HG03565 (cell line): ENCODE measurements at regions not wholly inside any gene's neighbourhood (a gene's known extent, or its start where the extent isn't known, plus 50 kb on each side); places are given as distances from the start of the nearest gene placed in this dataset.
A peak's percentile ranks its signal among the peaks of the same experiment; 100 is the strongest.
"Not testable (repeated sequence)": the region's sequence is repeated elsewhere in the genome, so short reads cannot be mapped to it uniquely, and the experiment has no call there.

Source experiments
- ATAC-seq: cut with Tn5 transposase; IDR thresholded peaks from one replicate; pipeline ENCODE4 v1.9.1; 2021; ENCODE audit warnings: mild to moderate bottlenecking, moderate library complexity; ENCODE audit not compliant: unreplicated experiment

DNA sequence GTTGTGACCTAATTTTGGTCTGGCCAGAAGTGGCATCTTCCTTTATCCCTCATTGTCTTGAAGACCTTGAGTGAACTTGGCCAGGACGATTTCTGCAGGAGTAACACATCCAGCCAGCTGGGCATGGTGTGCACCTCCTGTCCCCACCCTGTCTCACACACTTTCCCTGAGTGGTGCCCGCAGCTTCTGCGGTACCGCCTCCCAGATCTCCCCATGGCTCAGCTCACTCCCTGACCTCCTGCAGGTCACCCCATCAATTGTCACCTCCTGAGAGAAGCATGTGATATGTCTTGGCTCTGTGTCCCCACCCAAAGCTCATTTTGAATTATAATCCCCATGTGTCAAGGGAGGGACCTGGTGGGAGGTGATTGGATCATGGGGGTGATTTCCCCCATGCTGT lies 50.2 kb upstream of the TP53I11 start:
- no peak for ATAC-seq

DNA sequence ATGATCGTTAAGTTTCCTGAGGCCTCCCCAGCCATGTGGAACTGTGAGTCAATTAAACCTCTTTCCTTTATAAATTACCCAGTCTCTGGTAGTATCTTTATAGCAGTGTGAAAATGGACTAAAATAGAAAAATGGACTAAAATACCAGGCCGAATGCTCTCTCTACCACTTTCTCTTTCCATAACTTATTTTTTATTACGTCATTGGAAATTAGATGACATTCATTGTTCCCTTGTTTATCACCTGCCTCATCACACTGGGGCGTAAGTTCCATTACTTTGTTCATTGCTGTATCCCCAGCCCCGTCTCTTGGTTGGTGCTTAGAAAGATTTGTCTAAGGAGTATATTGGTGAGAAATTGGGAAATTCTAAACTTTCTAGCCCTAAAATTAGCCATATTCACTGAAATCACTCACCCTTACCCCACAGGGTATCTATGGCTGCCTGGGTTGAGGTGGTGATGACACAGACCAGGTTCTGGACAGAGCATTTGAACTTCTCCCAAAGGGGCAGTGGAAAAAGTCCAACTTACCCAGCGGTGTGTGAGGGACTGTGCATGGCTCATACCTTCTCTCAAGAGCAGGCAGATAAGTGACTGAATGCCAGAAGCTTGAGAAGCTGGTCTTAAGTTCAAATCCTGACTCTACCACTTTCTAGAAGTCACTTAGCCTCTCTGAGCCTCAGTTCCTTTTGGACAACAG lies 50.9 kb upstream of the TP53I11 start:
- ATAC-seq: no peak

DNA sequence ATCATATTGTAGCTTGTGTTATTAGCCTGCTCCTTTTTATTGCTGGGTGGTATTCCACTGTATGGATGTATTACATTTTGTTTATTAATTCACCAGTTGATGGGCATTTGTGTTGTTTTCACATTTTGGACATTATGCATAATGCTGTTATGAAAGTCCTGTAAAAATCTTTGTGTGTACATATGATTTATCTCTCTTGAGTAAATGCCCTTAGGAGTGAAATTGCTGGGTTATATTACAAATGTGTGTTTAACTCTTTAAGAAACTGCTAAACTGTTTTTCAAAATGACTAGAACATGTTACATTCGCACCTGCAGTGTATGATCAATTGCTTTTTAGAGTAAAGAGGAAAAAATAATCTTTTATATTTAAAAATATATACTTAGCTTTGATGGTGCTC lies 54.4 kb upstream of the TP53I11 start:
- no peak for ATAC-seq

DNA sequence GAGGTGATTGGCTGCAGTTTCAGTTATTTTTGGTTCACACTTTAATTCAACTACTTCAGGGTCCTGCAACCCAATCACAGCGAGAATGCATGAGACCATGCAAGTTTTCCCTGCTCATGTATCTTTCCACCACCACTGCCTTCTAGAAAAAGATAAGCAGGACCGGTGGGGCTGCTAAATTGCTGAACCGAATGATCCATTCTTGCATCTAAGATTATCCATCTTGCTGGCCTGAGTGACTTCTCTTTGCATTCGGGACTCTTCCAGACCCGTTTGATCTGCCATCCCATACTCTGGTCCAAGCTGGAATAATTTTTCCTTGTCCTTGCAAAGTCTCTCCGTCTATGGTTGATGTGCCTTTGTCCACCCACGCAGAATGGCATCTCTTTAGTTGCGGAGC lies 56.3 kb upstream of the TP53I11 start:
- ATAC-seq: no peak

DNA sequence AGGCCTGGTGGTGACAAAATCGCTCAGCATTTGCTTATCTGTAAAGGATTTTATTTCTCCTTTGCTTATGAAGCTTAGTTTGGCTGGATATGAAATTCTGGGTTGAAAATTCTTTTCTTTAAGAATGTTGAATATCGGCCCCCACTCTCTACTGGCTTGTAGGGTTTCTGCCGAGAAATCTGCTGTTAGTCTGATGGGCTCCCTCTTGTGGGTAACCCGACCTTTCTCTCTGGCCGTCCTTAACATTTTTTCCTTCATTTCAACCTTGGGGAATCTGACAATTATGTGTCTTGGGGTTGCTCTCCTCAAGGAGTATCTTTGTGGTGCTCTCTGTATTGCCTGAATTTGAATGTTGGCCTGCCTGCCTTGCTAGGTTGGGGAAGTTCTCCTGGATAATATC lies 65.3 kb upstream of the TP53I11 start:
- ATAC-seq: not testable (repeated sequence)

DNA sequence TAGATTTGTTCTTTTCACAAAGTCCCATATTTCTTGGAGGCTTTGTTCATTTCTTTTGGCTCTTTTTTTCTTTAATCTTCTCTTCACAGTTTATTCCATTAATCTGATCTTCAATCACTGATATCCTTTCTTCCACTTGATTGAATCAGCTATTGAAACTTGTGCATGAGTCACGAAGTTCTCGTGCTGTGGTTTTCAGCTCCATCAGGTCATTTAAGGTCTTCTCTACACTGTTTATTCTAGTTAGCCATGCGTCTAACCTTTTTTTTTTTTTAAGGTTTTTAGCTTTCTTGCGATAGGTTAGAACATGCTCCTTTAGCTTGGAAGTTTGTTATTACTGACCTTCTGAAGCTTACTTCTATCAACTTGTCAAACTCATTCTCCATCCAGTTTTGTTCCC lies 65.8 kb upstream of the TP53I11 start:
- ATAC-seq: not testable (repeated sequence)

DNA sequence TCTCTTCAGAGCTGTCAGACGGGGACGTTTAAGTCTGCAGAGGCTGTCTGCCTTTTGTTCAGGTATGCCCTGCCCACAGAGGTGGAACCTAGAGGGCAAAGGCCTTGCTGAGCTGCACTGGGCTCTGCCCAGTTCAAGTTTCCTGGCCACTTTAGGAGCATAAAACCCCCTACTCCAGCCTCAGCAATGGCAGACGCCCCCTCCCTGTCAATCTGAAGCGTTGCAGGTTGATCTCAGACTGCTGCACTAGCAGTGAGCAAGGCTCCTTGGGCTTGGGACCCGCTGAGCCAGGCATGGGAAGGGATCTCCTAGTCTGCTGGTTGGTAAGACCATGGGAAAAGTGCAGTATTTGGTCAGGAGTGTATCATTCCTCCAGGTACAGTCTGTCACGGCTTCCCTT lies 66.6 kb upstream of the TP53I11 start:
- ATAC-seq: no peak

DNA sequence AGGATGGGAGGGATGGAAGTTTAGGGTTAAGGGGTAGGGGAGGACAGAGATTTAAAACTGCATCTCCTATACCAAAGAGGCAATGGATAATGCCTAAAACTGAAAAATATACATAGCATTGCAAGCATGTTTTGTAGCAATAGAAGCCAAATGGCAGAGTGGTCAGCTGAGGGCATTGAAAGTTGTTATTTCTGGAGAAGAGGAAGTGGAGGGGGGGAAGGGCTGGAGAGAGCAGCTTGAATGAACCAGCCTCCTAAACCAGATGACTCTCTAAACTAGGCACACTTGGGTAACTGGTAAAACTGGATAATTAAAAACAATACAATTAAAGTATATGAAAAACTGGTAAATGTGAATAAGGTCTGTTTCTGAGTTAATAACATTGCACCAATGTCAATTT lies 70.3 kb upstream of the TP53I11 start:
- no peak for ATAC-seq

DNA sequence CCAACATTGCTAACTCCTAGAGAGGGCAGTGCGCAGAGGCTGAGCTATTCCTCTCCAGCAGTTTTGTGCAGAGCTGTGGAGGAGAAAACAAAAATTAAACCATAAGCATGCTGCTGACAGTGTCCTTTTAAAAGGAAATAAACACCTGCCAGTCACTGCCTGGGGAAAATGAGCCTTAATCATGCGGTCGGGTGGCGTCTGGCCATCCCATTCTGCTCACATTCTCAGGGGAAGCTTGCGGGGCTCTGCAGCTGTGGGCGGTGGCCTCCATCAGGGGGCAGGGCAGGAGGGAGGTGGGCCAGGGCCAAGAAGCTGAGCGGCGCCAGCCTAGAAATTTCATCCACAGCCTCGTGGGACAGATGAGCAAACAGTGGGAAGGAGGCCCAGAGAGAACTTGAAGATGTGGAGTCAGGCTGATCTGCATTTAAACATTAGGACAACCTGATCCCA lies 71.0 kb upstream of the TP53I11 start:
- ATAC-seq: no peak

DNA sequence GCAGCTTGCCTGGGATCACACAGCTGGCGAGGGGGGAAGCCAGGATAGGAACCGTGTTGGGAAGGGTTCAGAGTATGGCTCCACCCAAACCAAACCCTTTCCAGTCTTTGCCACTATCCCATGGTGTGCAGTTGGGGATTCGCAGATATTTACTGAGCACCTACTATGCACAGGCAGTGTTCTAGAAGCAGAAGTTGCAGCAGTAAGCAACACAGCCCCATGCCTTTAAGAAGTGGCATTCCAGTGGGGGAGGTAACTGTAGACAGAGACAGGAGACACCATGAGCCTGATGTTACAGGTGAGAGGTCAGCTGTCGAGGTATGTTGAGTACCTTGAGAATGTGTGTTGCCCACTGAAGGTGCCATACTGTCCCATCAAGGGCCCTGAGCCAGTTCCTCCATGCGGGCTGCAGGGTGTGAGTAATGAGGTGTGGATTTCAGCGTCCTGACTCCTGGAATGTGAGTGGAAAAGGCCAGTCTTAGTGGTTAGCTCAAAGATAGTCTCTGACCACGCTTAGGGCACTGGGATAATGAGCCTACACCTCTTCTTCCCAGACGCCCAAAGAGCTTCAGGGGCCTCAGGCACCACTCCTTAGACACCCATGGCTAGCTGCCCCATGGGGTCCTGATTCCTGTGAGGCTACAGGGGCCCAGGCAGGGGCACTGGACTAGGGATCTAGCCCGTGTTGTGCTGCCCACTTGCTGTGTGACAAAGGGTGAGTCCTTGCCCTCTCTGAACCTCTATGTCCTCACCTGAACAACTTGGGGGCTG lies 71.8 kb upstream of the TP53I11 start:
- no peak for ATAC-seq

DNA sequence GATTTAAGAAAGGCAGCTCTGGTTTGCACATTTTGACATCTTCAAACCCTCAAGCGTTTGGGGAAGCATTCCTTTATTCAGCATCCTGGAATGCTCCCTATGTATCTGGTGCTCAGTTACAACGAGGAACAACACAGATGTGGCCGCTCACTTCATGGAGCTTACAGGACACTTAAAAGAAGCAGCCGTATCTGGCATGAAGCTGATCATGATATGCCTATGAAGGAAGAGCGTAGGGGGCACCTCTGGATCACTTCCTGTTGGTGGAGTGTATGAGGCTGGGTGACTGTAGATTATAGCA lies 72.3 kb upstream of the TP53I11 start:
- no peak for ATAC-seq

DNA sequence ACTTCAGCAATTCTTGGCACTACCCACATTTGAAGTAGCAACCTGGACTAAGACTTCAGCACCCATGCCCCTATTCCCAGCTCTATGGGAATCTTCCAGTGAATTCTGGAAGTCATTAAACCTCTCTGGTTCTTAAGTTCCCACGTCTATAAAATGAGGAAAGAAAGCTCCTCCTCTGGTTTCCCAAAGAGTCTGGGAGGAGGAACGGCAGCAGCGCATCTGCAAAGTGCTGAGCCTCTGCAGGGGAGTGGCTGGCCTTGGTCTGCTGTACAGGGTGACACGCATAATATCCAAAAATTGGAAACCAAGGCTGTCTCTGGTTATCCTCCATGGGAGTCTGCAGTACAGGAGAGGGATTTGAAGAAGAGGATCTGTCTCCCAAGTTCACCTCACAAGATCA lies 73.6 kb upstream of the TP53I11 start:
- no peak for ATAC-seq

DNA sequence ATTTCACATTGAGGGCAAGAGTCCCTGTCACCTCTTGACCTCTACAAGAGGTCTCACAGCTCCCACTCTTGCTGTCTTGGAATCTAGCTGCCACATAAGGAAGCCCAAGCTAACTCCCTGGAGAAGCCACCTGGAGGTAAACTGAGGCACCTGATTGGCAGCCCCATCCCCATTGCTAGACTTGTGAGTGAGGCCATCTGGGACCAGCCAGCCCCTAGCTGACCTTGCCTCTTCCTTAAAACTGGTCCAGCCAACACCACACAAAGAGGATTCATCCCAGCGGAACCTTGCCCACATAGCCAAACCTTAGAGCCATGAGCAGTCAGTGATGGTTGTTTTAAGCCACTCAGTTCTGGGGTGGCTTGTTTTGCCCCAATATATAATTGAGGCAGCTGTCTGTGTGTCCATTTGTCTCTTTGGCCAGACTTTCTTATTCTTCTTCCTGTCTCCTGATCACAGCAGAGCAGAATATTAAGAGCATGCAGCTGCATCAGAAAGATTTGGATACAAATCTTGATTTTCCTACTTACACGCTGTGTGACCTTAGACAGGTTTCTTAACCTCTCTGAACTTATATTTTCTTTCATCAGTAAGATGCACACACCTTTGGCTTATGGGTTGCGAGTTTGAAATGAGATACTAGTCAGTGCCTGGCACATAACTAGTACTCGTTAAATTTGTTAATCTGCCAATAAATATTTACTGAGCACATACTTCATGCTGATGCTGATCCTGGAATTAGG lies 74.3 kb upstream of the TP53I11 start:
- no peak for ATAC-seq

DNA sequence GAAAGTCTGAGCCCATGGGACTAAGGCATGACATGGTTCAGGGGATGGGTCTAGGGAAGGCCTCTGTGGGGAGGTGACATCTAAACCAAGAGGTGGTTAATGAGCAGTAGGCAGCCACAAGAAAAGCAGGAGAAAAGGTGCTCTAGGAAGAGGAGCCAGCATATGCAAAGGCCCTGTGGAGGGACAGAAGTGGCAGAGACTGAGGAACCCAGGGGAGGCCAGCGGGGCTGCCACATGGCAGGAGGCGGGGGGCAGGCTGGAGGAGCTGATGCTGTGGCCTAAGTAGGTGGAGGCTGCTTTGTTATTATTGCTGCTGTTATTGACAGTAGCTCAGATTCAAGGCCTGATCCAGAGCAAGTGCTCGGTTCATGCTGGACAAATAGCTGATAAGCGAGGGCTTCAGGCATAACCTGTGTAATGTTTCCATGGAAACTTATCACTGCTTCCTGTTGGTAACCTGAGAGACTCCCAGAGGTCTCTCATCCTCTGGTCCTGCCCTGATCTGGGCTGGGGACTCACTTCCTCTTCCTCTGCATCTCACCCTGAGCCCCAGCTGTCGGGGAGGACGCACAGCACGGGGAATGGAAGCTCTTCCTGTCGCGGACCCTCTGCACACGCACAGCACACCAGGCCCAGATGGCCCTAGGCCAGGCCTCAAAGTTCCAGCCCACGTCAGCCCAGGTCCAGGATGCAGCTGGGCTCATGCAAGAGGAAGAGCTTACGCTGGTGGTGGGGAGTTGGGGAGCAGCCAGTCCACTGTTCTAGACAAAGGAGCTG lies 75.2 kb upstream of the TP53I11 start:
- ATAC-seq: peak; percentile 67

DNA sequence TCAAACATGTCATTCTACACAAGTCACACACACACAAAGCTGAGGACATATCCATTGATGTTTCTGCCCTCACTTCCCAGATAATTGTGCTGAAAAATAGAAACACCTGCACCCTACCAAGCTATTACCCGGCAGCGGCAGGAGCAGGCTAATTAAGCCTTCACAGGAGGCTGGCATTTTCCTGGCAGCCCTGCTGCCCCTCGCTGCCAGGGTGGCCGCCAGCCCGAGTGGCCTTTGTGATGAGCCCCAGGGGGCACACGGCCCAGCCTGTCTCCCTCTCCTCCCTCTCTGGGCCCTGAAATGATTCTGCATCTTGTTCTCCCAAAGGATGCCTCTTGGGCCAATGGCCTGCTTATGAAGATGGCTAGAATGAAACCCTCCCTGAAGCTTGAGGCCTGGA lies 76.2 kb upstream of the TP53I11 start:
- no peak for ATAC-seq

DNA sequence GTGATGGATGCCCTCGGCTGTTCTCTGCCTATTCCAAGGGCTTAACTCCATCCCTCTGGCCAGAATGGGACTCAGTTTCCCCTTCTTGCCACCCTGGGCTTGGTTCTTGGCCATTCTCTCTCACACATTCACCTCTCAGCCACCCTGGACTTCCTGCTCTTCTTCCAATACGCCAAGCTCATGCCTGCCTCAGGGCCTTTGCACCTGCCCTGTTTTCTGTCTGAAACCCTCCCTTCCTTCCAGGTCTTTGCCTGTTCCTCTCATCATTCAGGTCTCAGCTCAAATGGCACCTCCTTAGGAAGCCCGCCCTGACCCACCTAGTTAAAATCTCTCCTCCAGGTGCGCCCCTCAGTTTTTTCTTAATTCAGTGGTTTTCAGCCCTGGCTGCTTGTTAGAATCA lies 76.6 kb upstream of the TP53I11 start:
- ATAC-seq: no peak

DNA sequence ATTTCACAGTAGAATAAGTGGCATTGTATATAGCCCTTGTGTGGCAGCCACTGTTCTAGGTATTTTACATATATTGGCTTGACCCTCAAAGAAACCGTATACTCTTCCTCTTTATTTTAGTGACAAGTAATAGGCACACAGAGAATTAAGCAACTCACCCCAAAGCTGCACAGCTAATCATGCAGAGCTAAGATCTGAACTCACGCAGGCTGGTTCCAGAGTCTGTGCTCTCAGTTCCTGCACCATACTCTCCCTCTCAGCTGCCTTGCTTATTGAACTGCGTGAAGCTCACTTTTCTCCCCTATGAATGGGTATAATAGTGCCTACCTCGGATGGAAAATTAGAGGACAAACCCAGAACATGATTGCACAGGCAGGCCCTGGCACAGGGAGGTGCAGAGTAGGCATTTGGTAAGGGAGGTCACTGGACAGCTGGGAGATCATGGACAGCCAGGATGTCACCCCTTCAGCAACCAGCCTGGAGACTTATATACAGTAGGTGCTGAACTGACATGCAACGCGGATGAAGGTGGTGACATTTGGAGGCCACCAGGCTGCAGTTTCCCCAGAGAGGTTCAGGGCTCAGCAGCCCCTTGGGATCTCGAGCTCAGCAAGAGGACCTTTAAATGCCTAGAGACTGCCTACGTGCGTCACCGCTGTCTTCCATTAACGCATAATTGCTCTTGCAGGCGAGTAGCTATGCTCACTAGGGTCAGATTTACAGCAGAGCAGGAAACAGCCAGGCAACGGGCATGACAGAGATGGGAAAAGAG lies 78.4 kb upstream of the TP53I11 start:
- ATAC-seq: no peak

DNA sequence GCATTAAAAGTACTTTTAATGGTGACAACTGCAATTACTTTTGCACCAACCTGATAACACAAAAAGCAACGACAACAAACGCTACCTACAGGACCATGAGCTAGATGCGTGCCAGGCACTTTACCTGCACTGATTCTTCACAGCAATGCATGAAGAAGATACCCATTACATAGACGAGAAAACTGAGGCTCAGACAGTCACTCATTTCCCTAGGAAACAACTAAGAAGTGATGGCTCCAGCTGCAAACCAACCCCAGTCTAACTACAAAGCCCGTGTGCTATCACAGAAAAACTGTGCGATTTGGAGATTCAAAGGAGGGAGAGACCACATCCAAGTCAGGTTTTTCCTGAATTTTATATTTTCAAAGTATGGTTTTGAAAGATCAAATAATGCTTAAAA lies 80.1 kb upstream of the TP53I11 start:
- no peak for ATAC-seq

DNA sequence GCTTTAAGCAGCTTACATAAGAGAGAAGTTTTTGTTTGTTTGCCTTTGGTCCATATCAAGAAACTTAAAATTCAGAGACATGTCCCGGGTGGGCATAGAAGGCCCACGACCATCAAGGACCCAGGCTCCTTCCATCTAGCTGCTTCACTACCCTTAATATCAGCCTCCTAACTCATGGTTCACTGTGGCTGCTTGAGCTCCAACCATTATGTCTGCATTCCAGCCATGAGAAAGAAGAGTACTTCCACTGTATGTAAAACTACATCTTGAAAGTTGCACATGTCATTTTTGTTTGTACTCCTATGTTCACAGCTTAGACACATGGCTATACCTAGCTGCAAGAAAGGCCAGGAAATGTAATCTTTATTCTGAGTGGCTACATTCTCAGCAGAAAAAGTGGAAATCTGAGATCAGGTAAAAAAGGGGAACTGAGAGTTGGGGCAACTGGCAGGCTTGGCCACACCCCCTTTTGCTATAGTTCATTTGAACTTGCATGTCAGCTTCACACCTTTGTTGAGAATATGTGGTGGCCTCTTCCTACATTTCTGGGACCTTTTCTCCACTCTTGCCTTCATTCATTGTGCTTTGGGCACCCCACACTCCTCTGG lies 81.3 kb upstream of the TP53I11 start:
- ATAC-seq: peak; percentile 90

DNA sequence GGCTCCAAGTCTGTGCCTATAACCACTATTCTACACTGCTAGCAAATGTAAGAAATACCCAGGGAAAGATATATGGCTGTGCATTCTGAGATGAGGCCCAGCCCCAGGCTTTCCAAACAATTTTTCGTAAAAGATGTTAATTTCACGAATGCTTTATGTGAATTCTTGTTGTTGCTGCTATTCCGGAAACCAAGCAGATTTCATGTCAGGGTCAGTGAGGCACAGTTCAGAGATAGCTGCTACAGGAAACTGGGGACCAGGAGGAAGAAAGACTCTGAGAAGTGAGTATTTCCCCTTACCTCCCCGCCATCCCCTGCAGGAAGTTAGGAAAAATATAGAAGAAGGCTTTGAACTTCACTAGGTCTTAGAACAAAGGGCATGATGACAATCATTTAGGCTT lies 84.7 kb upstream of the TP53I11 start:
- no peak for ATAC-seq
